ENCODE measurements at regions not wholly inside any gene's neighbourhood (a gene's known extent, or its start where the extent isn't known, plus 50 kb on each side); places are given as distances from the start of the nearest gene placed in this dataset.

- no peak overlapping the region for H3K4me3 ChIP-seq (ENCODE audit: control insufficient read depth, low read depth, low read length)
- TF ChIP-seq, protein P1, sequence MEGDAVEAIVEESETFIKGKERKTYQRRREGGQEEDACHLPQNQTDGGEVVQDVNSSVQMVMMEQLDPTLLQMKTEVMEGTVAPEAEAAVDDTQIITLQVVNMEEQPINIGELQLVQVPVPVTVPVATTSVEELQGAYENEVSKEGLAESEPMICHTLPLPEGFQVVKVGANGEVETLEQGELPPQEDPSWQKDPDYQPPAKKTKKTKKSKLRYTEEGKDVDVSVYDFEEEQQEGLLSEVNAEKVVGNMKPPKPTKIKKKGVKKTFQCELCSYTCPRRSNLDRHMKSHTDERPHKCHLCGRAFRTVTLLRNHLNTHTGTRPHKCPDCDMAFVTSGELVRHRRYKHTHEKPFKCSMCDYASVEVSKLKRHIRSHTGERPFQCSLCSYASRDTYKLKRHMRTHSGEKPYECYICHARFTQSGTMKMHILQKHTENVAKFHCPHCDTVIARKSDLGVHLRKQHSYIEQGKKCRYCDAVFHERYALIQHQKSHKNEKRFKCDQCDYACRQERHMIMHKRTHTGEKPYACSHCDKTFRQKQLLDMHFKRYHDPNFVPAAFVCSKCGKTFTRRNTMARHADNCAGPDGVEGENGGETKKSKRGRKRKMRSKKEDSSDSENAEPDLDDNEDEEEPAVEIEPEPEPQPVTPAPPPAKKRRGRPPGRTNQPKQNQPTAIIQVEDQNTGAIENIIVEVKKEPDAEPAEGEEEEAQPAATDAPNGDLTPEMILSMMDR (conservative IDR thresholded peaks at IDR 0.05; ENCODE audit: control insufficient read depth, insufficient read depth, low read depth, low read length), result no peak
- DNase-seq (ENCODE audit: low read depth), result no peak
Measured at GRCh38 chr20:60950561-60950960, 301.5 kb upstream of the CDH4 start.

GRCh38 chr20:60950974-60951373 lies 301.1 kb upstream of the CDH4 start:
- DNase-seq (ENCODE audit: low read depth), result no peak
- TF ChIP-seq, protein P1 (conservative IDR thresholded peaks at IDR 0.05; ENCODE audit: control insufficient read depth, insufficient read depth, low read depth, low read length), result no peak
- no peak overlapping the region for H3K4me3 ChIP-seq (ENCODE audit: control insufficient read depth, low read depth, low read length)

DNA sequence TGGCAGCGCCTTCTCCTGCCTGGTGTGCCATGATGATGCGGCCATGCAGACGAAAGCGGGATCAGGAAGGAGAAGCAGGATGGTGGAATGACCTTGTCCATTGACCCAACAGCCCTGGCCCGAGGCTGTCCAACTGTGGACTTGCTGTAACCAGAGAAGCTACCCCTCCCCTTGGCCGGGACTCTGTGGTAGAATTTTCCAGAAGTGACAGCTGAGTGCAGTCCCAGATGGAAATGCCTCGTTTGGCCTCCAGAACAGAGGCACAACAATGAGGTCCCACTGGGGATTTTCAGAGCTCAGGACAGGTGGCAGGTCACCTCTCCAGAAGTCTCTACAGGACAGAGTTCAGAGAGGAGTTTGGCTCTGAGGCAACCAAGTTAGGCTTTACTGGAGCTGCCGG lies 299.2 kb upstream of the CDH4 start:
- TF ChIP-seq, protein P1 (conservative IDR thresholded peaks at IDR 0.05; ENCODE audit: control insufficient read depth, insufficient read depth, low read depth, low read length), result no peak
- H3K4me3 ChIP-seq (ENCODE audit: control insufficient read depth, low read depth, low read length), result no peak overlapping the region
- no peak for DNase-seq (ENCODE audit: low read depth)

- TF ChIP-seq, protein P1 (conservative IDR thresholded peaks at IDR 0.05; ENCODE audit: control insufficient read depth, insufficient read depth, low read depth, low read length), result no peak
- no peak overlapping the region for H3K4me3 ChIP-seq (ENCODE audit: control insufficient read depth, low read depth, low read length)
- no peak for DNase-seq (ENCODE audit: low read depth)
Measured at GRCh38 chr20:60953321-60953720, 298.7 kb upstream of the CDH4 start.

- no peak overlapping the region for H3K4me3 ChIP-seq (ENCODE audit: control insufficient read depth, low read depth, low read length)
- TF ChIP-seq, protein P1 (conservative IDR thresholded peaks at IDR 0.05; ENCODE audit: control insufficient read depth, insufficient read depth, low read depth, low read length), result no peak
- no peak for DNase-seq (ENCODE audit: low read depth)
Measured at GRCh38 chr20:60955706-60956105, 296.4 kb upstream of the CDH4 start.

DNA sequence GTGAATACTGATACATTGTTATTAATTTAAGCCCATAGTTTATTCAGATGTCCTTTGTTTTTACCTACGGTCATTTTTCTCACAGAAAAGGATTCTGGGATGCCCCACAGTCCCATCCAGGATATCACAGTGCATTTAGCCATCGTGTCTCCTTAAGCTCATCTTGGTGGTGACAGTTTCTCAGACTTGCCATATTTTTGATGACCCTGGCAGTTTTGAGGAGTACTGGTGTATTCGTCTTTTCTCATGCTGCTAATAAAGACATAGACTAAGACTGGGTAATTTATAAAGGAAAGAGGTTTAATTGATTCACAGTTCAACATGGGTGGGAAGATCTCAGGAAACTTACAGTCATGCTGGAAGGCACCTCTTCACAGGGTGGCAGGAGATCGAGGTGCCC lies 295.9 kb upstream of the CDH4 start:
- no peak overlapping the region for H3K4me3 ChIP-seq (ENCODE audit: control insufficient read depth, low read depth, low read length)
- TF ChIP-seq, protein P1 (conservative IDR thresholded peaks at IDR 0.05; ENCODE audit: control insufficient read depth, insufficient read depth, low read depth, low read length), result no peak
- DNase-seq (ENCODE audit: low read depth), result no peak

GRCh38 chr20:60957621-60958020 lies 294.4 kb upstream of the CDH4 start:
- no peak overlapping the region for H3K4me3 ChIP-seq (ENCODE audit: control insufficient read depth, low read depth, low read length)
- TF ChIP-seq, protein P1 (conservative IDR thresholded peaks at IDR 0.05; ENCODE audit: control insufficient read depth, insufficient read depth, low read depth, low read length), result no peak
- no peak for DNase-seq (ENCODE audit: low read depth)

Measured in fibroblast of mammary gland (primary cell).